Activated T-helper 2 cell treated with anti-CD3 and anti-CD28 coated beads, Interferon-gamma antibody, Interleukin-2, Interleukin-4, amounts not matched to agents 10 μg/mL and 5 μg/mL and 100 μg/mL, durations not matched to agents 14 hours and 24 hours and 36 hours (primary cell): ENCODE measurements at regions not wholly inside any gene's neighbourhood (a gene's known extent, or its start where the extent isn't known, plus 50 kb on each side); places are given as distances from the start of the nearest gene placed in this dataset.

Experiments
- DNase-seq: peaks from one replicate; pipeline ENCODE4 v3.0.0; 2021; ENCODE audit warnings: low spot score
- H3K27ac Mint-ChIP-seq: one replicate; pipeline ENCODE4 v1.8.0; 2021; ENCODE audit warnings: mixed read lengths
- H3K27me3 Mint-ChIP-seq: one replicate; pipeline ENCODE4 v1.8.0; 2021; ENCODE audit warnings: low read depth, mixed read lengths
- H3K36me3 Mint-ChIP-seq: one replicate; pipeline ENCODE4 v1.8.0; 2021; ENCODE audit warnings: low read depth, mixed read lengths
- H3K4me1 Mint-ChIP-seq: one replicate; pipeline ENCODE4 v1.8.0; 2021; ENCODE audit warnings: low read depth, mixed read lengths
- H3K4me3 Mint-ChIP-seq: one replicate; pipeline ENCODE4 v1.8.0; 2021; ENCODE audit warnings: low read depth, mild to moderate bottlenecking, moderate library complexity, mixed read lengths
- H3K9me3 Mint-ChIP-seq: one replicate; pipeline ENCODE4 v1.8.0; 2021; ENCODE audit warnings: mixed read lengths
- intact Hi-C: fragments of 100-400 bp; cut with micrococcal nuclease; formaldehyde crosslinking; loops from one replicate; pipeline ENCODE4 v1.15.1; 2023

DNA sequence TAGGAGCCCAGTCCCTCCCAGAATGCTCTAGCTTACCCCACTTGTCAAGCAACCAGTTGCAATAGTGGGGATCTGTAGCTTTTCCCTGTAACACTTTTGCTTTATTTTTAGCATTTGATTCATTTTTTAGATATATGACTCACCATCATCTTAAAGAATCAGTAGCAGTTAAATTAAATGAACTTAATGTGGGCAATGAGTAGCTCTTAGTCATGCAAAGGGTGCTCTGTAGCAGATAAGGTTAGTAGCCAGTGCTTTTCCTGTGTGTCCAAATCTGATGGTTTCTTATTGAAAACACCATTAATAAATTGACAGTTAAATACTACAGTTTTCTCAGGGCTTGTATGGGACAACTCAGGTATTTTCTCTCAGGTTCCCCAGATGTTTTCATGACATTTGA lies 311.8 kb downstream of the RERGL start:
- Mint-ChIP-seq H3K27me3 (no peaks in the 10 kb centered on the region), H3K4me3 (no peak overlapping the region), H3K4me1 (no peaks in the 10 kb centered on the region), H3K36me3 (no peaks in the 10 kb centered on the region), H3K9me3 (peaks cover 54% of the 10 kb centered on the region), H3K27ac (no peak overlapping the region)
- no peak for DNase-seq
- intact Hi-C loops, result loop anchor here (5.0 kb wide), 1 partner anchor 84 kb away; no protein-coding TSS in a partner anchor

DNA sequence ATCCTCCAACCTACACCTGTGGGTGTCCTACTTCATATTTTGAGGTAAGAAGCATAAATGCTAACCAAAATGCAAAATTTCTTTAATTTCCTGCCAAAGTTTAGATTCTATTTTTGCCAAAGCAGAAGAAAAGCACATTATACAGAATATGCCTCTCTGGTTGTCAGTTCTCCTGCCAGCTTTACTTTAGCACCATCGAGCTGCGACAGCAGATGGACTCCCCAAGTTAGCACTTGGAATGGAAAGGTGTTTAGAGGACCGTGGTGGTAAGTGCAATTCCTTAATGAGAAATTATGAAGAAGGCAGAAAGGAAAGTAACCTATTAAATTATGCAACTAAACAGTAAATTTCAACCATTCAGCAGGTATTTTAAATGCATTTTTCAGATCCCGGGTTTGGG lies 326.6 kb downstream of the RERGL start:
- intact Hi-C loops, result no loop called here
- H3K9me3 Mint-ChIP-seq, result peaks cover 53% of the 10 kb centered on the region
- H3K36me3 Mint-ChIP-seq, result no peaks in the 10 kb centered on the region
- no peak overlapping the region for H3K4me3 Mint-ChIP-seq
- no peak overlapping the region for H3K27ac Mint-ChIP-seq
- no peaks in the 10 kb centered on the region for H3K4me1 Mint-ChIP-seq
- H3K27me3 Mint-ChIP-seq, result no peaks in the 10 kb centered on the region
- no peak for DNase-seq

DNA sequence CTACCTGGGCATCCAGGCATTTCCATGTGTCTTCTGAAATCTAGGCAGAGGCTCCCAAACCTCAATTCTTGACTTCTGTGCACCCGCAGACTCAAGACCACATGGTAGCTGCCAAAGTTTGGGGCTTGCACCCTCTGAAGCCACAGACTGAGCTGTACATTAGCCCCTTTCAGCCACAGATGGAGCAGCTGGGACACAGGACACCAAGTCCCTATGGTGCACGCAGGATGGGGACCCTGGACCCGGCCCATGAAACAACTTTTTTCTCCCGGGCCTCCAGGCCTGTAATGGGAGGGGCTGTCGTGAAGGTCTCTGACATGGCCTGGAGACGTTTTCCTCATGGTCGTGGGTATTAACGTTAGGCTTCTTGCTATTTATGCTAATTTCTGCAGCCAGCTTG lies 330.0 kb downstream of the RERGL start:
- DNase-seq, result no peak
- H3K4me1 Mint-ChIP-seq, result no peaks in the 10 kb centered on the region
- no peak overlapping the region for H3K4me3 Mint-ChIP-seq
- peaks cover 59% of the 10 kb centered on the region for H3K9me3 Mint-ChIP-seq
- H3K27me3 Mint-ChIP-seq, result no peaks in the 10 kb centered on the region
- no peaks in the 10 kb centered on the region for H3K36me3 Mint-ChIP-seq
- no peak overlapping the region for H3K27ac Mint-ChIP-seq
- intact Hi-C loops, result no loop called here
